ENCODE measurements at regions not wholly inside any gene's neighbourhood (a gene's known extent, or its start where the extent isn't known, plus 50 kb on each side); places are given as distances from the start of the nearest gene placed in this dataset.

DNA sequence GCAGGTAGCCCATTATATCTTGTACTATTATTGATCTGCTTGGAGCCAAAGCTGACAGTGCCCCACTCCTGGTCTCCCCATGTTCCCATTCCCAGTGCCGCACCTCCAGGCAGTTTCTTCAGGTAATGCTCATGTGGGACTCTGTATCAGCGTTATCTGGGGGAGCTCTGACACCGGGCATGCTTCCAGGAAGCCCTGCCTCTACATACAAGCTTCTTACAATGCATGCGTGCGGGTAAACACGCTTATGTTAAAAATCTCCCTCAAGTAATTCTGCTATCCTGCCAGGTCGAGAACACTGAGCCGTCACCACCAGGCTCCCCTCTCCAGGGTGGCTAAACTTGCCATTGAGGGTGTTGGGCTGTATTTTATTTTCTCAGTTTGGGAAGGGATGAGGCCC, 61.6 kb upstream of the LBX1 start:
- TF ChIP-seq, protein P1, sequence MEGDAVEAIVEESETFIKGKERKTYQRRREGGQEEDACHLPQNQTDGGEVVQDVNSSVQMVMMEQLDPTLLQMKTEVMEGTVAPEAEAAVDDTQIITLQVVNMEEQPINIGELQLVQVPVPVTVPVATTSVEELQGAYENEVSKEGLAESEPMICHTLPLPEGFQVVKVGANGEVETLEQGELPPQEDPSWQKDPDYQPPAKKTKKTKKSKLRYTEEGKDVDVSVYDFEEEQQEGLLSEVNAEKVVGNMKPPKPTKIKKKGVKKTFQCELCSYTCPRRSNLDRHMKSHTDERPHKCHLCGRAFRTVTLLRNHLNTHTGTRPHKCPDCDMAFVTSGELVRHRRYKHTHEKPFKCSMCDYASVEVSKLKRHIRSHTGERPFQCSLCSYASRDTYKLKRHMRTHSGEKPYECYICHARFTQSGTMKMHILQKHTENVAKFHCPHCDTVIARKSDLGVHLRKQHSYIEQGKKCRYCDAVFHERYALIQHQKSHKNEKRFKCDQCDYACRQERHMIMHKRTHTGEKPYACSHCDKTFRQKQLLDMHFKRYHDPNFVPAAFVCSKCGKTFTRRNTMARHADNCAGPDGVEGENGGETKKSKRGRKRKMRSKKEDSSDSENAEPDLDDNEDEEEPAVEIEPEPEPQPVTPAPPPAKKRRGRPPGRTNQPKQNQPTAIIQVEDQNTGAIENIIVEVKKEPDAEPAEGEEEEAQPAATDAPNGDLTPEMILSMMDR (IDR thresholded peaks at IDR 0.05) = no peak
- TF ChIP-seq POLR2A (IDR thresholded peaks at IDR 0.05) (no peak), EP300 (IDR thresholded peaks at IDR 0.05) (no peak), POLR2AphosphoS5 (IDR thresholded peaks at IDR 0.05) (no peak)
